GM12874 (cell line): ENCODE measurements at regions not wholly inside any gene's neighbourhood (a gene's known extent, or its start where the extent isn't known, plus 50 kb on each side); places are given as distances from the start of the nearest gene placed in this dataset.

ENCODE experiments used
- CTCF ChIP-seq: IDR thresholded peaks from 2 replicates; pipeline ENCODE4 v1.5.1; 2011; ENCODE audit warnings: low read depth, mild to moderate bottlenecking, control low read depth, low read length, moderate library complexity; ENCODE audit not compliant: insufficient read depth

GRCh38 chr3:59512066-59512465 is 462.2 kb upstream of the CFAP20DC start:
- TF ChIP-seq CTCF: no peak

DNA sequence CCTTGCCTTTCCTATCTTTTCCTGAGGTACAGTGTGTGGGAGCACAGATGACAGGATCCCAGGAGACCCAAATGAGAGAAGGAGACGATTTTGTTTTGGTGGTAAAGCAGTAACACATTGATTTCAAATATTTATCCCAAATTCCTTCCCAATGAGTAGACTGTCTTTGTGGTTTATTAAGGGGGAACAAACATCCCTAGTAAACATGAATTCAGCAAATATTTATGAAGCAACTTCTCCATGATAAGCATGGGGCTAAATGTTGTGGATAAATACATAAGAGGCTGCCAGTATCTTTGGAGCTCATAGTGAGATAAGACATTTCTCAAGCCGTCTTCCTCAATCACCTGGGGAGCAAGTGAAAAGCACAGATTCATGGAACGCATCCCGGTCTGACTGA is 460.8 kb upstream of the CFAP20DC start:
- no peak for TF ChIP-seq CTCF

DNA sequence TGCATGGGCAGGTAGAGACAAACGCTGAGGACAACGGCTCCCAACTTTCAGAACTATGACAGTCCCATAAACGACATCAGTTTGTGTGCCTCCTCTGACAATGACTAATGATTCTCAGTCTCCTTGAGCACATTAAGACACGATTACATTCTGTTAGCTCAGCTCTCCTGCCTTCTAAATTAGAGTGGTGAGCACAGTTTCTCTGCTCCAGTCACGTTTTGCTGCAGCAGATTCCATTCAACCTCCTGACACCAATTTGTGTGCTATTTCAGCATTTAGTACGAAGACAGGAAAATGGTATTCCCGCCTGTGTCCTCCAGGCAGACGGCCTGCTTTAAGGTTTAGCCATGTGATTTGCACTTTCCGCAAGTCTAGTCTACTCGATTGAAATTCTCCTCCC is 458.4 kb upstream of the CFAP20DC start:
- TF ChIP-seq CTCF: no peak

- no peak for TF ChIP-seq CTCF
Measured at GRCh38 chr3:59506191-59506590, 456.4 kb upstream of the CFAP20DC start.

DNA sequence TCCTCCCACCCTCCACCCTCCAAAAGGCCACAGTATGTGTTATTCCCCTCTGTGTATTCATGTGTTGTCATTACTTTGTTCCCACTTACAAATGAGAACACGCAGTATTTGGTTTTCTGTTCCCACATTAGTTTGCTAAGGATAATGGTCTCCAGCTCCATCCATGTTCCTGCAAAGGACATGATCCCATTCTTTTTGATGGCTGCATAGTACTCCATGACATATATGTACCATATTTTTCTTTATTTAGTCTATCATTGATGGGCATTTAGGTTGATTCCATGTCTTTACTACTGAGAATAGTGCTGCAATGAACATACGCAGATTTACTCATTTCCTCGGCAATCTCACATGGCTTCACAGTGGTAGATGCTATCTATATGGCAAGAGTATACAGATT is 453.6 kb upstream of the CFAP20DC start:
- no peak for TF ChIP-seq CTCF

- no peak for TF ChIP-seq CTCF
Measured at GRCh38 chr3:59502806-59503205, 453.0 kb upstream of the CFAP20DC start.

GRCh38 chr3:59499954-59500353 is 450.1 kb upstream of the CFAP20DC start:
- TF ChIP-seq CTCF: no peak

GRCh38 chr3:59499000-59499399 is 449.2 kb upstream of the CFAP20DC start:
- no peak for TF ChIP-seq CTCF
